Right ventricle myocardium superior (tissue), 1 donor: ENCODE measurements at regions not wholly inside any gene's neighbourhood (a gene's known extent, or its start where the extent isn't known, plus 50 kb on each side); places are given as distances from the start of the nearest gene placed in this dataset.

Experiments used
- ATAC-seq: fragments of 200-7000 bp; cut with Tn5 transposase; one replicate; pipeline ENCODE4 v1.9.1; 2020; ENCODE audit warnings: mild to moderate bottlenecking; ENCODE audit not compliant: poor library complexity
- DNase-seq: peaks from one replicate; pipeline ENCODE4 v3.0.0-alpha.2; 2020
- intact Hi-C: fragments of 100-400 bp; cut with DNase I; formaldehyde crosslinking; loops from one replicate; pipeline ENCODE4 v1.11.2; 2022
- donor health status: DM: no; HTN: yes; CAD: no; lungs with severe emphysema.

DNA sequence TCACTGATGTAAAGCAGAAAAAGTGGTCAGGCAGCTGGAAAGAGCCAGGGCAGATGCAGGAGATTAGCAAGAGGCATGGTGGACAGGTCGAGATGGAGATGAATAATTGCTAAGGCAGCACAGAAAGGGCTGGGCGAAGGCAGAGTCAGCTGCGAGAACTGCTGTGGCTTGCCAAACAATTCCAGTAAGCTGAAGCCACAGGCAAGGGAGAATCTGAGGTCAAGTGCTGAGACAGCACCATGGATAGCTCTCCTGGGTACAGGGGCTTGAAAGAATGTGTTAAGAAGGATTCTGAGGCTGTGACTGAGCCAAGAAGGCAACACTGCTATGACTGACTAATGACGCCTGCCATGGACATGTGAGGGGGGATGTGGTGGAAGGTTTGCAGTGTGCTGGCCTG is 220.8 kb upstream of the FOXA2 start:
- DNase-seq (peak; percentile 59), ATAC-seq (peak; percentile 92)
- intact Hi-C loops = no loop called here

- DNase-seq (no peak), ATAC-seq (peak; percentile 58)
- intact Hi-C loops = no loop called here
Measured at GRCh38 chr20:22805996-22806395, 221.6 kb upstream of the FOXA2 start.

- no peak for ATAC-seq
- no peak for DNase-seq
- intact Hi-C loops = no loop called here
Measured at GRCh38 chr20:22807045-22807444, 222.7 kb upstream of the FOXA2 start.

- intact Hi-C loops = no loop called here
- ATAC-seq = no peak
- no peak for DNase-seq
Measured at GRCh38 chr20:22807646-22808244, 223.4 kb upstream of the FOXA2 start.

DNA sequence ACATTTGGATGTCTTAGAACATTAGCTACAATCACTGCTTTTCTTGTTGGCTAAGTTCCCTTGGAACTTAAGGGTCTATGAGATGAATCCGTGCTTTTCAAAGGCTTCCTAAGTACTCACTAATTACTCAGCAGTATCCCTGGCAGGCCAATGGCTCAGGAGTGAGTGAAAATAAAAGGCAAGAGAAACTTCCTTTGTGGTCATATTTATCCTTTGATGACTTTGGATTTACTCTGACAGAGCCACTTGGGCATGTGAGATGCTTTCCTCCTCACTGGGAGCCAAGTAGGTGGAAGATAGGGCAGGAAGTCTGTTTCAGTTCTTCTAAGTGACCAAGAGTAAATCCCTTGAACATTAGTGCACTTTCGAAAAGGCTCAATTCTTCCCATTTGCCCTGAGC is 224.3 kb upstream of the FOXA2 start:
- DNase-seq (no peak), ATAC-seq (no peak)
- intact Hi-C loops = no loop called here

- no peak for ATAC-seq
- intact Hi-C loops = no loop called here
- DNase-seq = no peak
Measured at GRCh38 chr20:22810030-22810429, 225.1 kb upstream of the SSTR4 start.

- intact Hi-C loops = no loop called here
- no peak for DNase-seq
- ATAC-seq = no peak
Measured at GRCh38 chr20:22810626-22811569, 224.2 kb upstream of the SSTR4 start.

DNA sequence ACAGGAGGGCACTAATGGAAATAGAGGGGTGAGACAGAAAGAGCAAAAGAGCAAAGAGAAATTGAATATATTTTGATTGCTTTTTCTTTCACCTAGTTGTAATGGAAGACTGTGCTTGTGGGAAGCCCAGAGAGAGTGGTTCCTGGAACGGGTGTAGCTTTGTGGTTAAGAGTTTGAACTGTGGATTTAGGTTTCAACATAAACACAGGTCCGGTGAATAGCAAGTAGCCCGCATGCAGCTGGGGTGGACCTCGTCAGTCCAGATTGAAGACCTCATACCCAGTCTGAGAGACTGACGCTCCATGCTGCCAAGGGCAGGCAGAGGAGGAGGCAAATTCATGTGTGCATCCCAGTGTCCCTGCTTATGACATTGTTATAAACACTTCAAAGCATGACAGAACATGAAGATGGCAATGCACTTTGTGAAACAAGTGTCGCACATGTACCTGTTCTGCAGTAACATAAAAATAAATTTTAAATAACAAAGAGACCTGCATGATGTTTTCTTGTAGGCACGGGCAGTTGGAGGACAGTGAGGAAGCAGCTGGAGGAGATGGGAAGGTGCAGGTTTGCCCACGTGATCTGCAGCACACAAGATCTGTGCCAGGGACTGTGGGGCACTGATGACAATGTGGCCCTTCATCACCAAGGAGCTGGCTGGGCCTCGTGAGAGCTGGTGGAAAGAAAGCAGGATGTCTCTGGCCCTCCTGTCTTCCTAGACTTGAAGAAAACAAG is 220.5 kb upstream of the SSTR4 start:
- intact Hi-C loops = no loop called here
- ATAC-seq (no peak), DNase-seq (no peak)

- ATAC-seq (no peak), DNase-seq (no peak)
- intact Hi-C loops = no loop called here
Measured at GRCh38 chr20:22815206-22815551, 219.9 kb upstream of the SSTR4 start.

DNA sequence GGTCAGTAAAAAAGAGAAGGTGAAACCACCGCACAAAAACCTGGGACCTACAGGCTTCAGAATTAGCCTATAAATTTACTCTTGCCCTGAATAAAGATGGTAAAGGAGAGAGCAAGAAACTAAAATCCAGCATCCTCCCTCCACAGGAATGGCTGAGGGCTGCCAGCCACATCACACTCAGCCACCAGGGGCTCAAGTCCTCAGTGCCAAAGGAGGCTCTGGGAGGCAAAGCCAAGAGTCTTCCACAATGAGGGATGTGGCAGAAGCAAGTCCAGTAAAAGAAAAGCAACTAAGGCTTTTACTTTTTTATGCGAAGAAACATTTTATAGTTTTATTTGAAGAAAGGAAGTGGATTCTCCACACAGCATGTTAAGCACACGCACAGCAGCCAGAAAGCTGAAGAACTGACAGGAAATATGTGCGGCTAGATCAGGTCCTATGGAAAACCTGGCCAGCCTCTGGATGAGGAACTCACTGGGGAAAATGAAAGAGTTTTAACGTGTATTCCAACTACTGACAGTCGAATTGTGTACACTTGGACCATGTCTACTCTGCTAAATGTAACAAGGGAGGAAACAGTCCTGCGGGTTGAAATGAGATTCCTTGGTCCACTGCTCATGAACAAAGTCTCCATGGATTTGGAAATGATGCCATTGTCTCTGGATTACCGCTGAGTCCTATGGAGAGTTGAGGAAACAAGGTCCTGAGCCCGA is 219.4 kb upstream of the SSTR4 start:
- ATAC-seq (no peak), DNase-seq (no peak)
- intact Hi-C loops = no loop called here

DNA sequence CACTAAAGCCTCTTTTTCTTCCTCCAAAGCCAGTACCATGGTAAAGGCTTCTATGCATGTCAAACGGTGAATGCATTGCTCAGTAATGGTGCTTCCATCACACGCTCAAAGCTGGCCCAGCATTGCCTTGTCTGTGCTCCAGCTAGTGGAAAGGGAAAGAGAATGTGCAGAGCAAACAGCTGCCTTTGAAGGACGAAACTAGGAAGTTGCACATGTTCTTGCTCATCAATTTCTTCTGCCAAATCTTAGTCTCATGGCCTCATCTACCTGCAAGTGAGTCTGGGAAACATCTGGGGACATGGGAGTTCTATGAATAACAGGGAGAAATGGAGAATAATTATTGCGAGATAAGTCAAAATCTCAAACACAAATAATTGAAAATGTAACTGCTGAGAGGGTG is 216.5 kb upstream of the SSTR4 start:
- intact Hi-C loops = no loop called here
- ATAC-seq (no peak), DNase-seq (no peak)

DNA sequence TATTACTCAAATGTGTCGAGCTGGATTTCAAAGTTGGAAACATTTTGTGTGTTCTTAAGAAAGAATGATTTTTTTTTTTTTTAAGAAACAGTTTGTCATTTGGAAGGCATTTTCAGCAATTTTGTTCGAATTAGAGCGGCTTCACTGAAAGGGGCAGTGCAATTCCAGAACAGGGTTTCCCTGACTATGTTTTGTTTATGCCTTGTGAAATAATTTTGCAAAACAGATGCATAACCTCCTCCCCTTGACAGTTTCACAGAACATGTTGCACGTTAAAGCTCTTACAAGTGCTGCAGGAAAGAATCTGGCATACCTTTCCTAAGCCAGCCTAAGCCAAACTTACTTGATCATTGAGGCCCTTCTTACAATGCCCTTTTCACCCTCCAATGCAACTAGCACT is 216.0 kb upstream of the SSTR4 start:
- DNase-seq (no peak), ATAC-seq (no peak)
- intact Hi-C loops = no loop called here

DNA sequence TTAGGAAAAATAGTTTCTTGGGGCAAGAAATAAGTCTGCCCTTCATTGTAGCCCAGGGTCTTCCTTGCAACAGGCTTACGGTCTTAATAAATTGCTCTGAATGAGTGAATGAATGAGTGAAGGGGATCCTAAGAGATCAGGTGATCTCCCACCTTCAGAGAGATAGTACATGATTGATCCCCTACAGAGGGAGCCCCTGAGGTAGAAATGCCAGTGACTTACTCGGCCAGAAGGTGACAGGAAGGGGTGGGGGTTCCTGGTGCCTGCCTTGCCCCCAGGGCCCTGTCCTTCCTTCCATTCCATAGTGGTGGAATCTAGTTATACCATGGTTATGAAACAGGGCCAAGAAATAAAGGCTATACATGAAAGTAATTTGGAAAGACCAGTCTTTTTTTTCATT is 215.3 kb upstream of the SSTR4 start:
- DNase-seq (no peak), ATAC-seq (no peak)
- intact Hi-C loops = no loop called here

DNA sequence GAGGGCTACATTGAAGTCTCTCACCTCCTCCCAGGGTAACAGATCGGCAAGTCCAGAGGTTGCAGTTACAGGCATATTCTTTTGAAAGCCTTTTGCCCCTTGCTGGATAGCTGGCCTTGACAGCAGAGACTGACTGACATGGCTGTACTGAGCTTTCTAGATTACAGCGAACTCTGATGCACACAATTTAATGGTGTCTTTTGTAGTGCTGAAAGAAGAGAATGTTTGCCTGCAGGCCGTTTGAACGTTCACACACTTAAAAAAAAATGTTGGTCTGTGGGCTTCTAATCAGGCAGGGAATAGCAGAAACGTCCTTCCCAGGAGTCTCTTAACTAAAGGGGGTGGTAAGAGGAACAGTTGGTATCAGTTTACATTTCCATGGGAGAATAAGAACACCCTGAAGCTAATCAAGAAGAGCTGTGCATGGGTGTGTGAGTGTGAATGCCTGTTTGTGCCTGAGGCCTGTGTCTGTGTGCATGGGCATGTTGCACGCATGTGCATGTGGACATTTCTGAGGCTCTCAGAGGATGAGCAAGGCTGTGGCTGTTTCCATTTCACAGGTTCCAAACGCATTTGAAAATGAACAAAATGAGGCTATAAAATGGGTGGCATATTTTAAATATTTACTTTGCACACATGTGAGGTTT is 213.9 kb upstream of the SSTR4 start:
- no peak for DNase-seq
- ATAC-seq = no peak
- intact Hi-C loops = no loop called here

GRCh38 chr20:22821796-22822195 is 213.3 kb upstream of the SSTR4 start:
- intact Hi-C loops = no loop called here
- DNase-seq (no peak), ATAC-seq (no peak)

DNA sequence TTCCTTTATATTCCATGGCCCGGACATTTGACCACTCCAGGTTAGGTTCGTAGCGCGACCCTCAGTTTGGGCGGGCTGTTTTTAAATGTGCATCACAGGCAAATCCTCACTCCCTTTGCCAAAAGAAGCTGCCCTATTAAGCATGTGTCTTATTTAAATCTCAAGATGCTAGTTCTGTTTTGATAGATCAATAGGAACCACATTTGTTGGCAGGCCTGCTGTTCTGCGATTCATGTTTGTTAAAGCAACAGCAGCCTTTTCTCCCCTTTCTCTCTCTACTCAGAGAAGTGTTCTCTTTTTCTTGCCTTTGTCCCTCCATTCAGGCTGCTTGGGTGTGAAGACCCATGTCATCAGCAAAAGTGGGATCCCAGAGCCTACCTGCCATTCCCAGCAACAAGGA is 212.0 kb upstream of the SSTR4 start:
- intact Hi-C loops = no loop called here
- ATAC-seq (no peak), DNase-seq (no peak)

GRCh38 chr20:22824077-22824476 is 211.0 kb upstream of the SSTR4 start:
- intact Hi-C loops = no loop called here
- ATAC-seq = no peak
- DNase-seq = no peak

DNA sequence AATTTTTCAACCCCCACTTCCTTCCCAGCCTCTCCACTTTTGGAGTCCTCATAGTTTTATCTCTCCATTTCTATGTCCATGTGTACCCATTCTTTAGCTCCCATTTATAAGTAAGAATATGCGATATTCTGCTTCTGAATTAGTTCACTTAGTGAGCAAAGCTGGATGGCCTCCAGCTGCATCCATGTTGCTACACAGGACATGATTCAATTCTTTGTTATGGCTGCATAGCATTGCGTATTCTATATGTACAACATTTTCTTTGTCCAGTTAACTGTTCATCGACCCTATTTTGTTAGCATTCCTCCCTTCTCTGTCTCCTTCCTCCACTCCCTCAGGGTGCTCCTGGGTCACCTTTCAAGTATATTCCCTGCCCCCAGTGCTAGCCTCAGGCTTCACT is 210.0 kb upstream of the SSTR4 start:
- no peak for ATAC-seq
- DNase-seq = no peak
- intact Hi-C loops = no loop called here

GRCh38 chr20:22825546-22825945 is 209.6 kb upstream of the SSTR4 start:
- intact Hi-C loops = no loop called here
- ATAC-seq (no peak), DNase-seq (no peak)
